ENCODE measurements at regions not wholly inside any gene's neighbourhood (a gene's known extent, or its start where the extent isn't known, plus 50 kb on each side); places are given as distances from the start of the nearest gene placed in this dataset.

DNA sequence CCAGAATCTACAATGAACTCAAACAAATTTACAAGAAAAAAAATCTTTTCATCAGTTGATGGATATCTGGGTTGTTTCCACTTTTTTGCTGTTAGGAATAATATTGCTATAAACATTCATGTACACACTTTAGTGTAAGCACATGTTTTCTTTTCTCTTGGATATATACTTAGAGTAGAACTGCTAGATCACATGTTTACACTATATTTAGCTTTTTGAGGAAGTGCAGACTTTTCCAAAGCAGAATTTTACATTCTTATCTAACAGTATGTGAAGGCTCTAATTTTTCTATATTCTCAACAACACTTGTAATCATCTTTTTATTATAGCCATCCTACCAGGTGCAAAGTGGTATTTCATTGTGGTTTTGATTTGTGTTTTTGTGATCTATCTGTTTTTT lies 103.6 kb upstream of the RMP24 start:
- no peaks in the 10 kb centered on the region for H3K4me1 ChIP-seq (ENCODE audit: control insufficient read depth, insufficient read depth, low read length)
- ChIA-PET POLR2A (no interaction called here), CTCF (no interaction called here)
- no peaks in the 10 kb centered on the region for H3K9me3 ChIP-seq (ENCODE audit: control insufficient read depth, insufficient read depth, low read depth, low read length)
- no peak overlapping the region for H3K27ac ChIP-seq (ENCODE audit: extremely low read depth, low read depth, low read length)
- TF ChIP-seq ZNF600 (tag by site-specific recombination; IDR thresholded peaks at IDR 0.05) = no peak
- no peak for TF ChIP-seq ZNF623 (tag by site-specific recombination; IDR thresholded peaks at IDR 0.05)
- no peak for TF ChIP-seq ZNF423 (tag by site-specific recombination; IDR thresholded peaks at IDR 0.05)
- TF ChIP-seq ZNF248 (tag by site-specific recombination; IDR thresholded peaks at IDR 0.05) = no peak
- no peak for TF ChIP-seq ZNF544 (tag by site-specific recombination; IDR thresholded peaks at IDR 0.05)
- no peak for TF ChIP-seq ZXDB (tag by site-specific recombination; IDR thresholded peaks at IDR 0.05)
- TF ChIP-seq ZNF513 (tag by site-specific recombination; IDR thresholded peaks at IDR 0.05) = no peak
- TF ChIP-seq IKZF3 (tag by site-specific recombination; IDR thresholded peaks at IDR 0.05) = no peak
- no peak for TF ChIP-seq ZBTB48 (tag by site-specific recombination; IDR thresholded peaks at IDR 0.05)
- H3K4me3 ChIP-seq (ENCODE audit: low read depth, low read length) = no peak overlapping the region
- H3K36me3 ChIP-seq (ENCODE audit: control insufficient read depth in 2 of 2, insufficient read depth in 1 of 2, low read length in 2 of 2) = no peaks in the 10 kb centered on the region

DNA sequence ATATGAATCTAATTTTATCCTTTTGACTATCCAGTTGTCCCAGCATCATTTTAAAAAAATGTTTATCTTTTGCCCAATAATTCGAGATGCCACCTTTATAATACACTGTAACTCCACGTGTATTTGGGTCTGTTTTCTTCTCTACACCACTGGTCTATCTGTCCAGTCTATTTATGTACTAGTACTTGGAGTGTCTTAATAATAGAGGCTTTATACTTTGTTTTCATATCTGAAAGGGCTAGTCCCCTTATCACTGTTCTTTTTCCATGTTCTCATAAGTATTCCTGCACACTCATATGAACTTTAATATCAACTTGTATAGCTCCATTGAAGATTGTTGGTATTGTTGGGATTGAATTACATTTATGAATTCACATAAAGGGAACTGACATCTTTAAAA lies 101.1 kb upstream of the RMP24 start:
- no peaks in the 10 kb centered on the region for H3K4me1 ChIP-seq (ENCODE audit: control insufficient read depth, insufficient read depth, low read length)
- ChIA-PET CTCF (no interaction called here), POLR2A (no interaction called here)
- H3K27ac ChIP-seq (ENCODE audit: extremely low read depth, low read depth, low read length) = no peak overlapping the region
- H3K36me3 ChIP-seq (ENCODE audit: control insufficient read depth in 2 of 2, insufficient read depth in 1 of 2, low read length in 2 of 2) = no peaks in the 10 kb centered on the region
- no peak overlapping the region for H3K4me3 ChIP-seq (ENCODE audit: low read depth, low read length)
- no peaks in the 10 kb centered on the region for H3K9me3 ChIP-seq (ENCODE audit: control insufficient read depth, insufficient read depth, low read depth, low read length)
- no peak for TF ChIP-seq ZNF184 (tag by site-specific recombination; IDR thresholded peaks at IDR 0.05)
- no peak for TF ChIP-seq ZBTB7A (tag by site-specific recombination; IDR thresholded peaks at IDR 0.05; ENCODE audit: low read depth)
- TF ChIP-seq ZNF350 (tag by site-specific recombination; IDR thresholded peaks at IDR 0.05) = no peak
- no peak for TF ChIP-seq ZNF558 (tag by site-specific recombination; IDR thresholded peaks at IDR 0.05)
- no peak for TF ChIP-seq ZBTB26 (tag by site-specific recombination; optimal IDR thresholded peaks at IDR 0.05)
- no peak for TF ChIP-seq KLF1 (tag by site-specific recombination; IDR thresholded peaks at IDR 0.05)
- no peak for TF ChIP-seq ZNF121 (tag by site-specific recombination; IDR thresholded peaks at IDR 0.05)
- no peak for TF ChIP-seq ZNF174 (tag by site-specific recombination; IDR thresholded peaks at IDR 0.05)
- TF ChIP-seq ZFP41 (tag by site-specific recombination; IDR thresholded peaks at IDR 0.05; ENCODE audit: borderline replicate concordance) = no peak
- TF ChIP-seq ZNF239 (tag by site-specific recombination; IDR thresholded peaks at IDR 0.05) = no peak
- no peak for TF ChIP-seq ZFP37 (tag by site-specific recombination; IDR thresholded peaks at IDR 0.05)
- no peak for TF ChIP-seq ZNF140 (tag by site-specific recombination; IDR thresholded peaks at IDR 0.05)
- TF ChIP-seq ZNF138 (tag by site-specific recombination; IDR thresholded peaks at IDR 0.05; ENCODE audit: borderline replicate concordance) = no peak
- TF ChIP-seq ZNF112 (tag by site-specific recombination; IDR thresholded peaks at IDR 0.05) = no peak
- TF ChIP-seq ZBTB21 (tag by site-specific recombination; IDR thresholded peaks at IDR 0.05) = no peak
- TF ChIP-seq ZNF585B (tag by site-specific recombination; IDR thresholded peaks at IDR 0.05) = no peak
- TF ChIP-seq MYNN (tag by site-specific recombination; IDR thresholded peaks at IDR 0.05; ENCODE audit: borderline replicate concordance) = no peak
